Panc1 (cell line): ENCODE measurements at regions not wholly inside any gene's neighbourhood (a gene's known extent, or its start where the extent isn't known, plus 50 kb on each side); places are given as distances from the start of the nearest gene placed in this dataset.

ENCODE experiments used
- CTCF ChIP-seq: fragments of 450-650 bp; IDR thresholded peaks from 2 replicates; pipeline ENCODE4 v1.5.1; 2017; ENCODE audit warnings: mild to moderate bottlenecking
- POLR2AphosphoS5 ChIP-seq: IDR thresholded peaks from 2 replicates; pipeline ENCODE4 v1.6.1; 2012; ENCODE audit warnings: mild to moderate bottlenecking, low read depth, low read length, moderate library complexity
- SIN3A ChIP-seq: IDR thresholded peaks from 2 replicates; pipeline ENCODE4 v1.6.1; 2012; ENCODE audit warnings: low read depth, mild to moderate bottlenecking, low read length, moderate library complexity, borderline replicate concordance; ENCODE audit not compliant: insufficient read depth

GRCh38 chr1:42013881-42014470 lies 95.3 kb upstream of the HIVEP3 start:
- TF ChIP-seq SIN3A = no peak
- no peak for TF ChIP-seq CTCF
- no peak for TF ChIP-seq POLR2AphosphoS5
